DND-41 (cell line): ENCODE measurements at regions not wholly inside any gene's neighbourhood (a gene's known extent, or its start where the extent isn't known, plus 50 kb on each side); places are given as distances from the start of the nearest gene placed in this dataset.

Experiments used
- CTCF ChIP-seq: IDR thresholded peaks from 2 replicates; pipeline ENCODE4 v1.5.1; 2012; ENCODE audit warnings: borderline replicate concordance, low read length, moderate library complexity, mild to moderate bottlenecking; ENCODE audit not compliant: poor library complexity, severe bottlenecking; ENCODE audit errors: extremely low read depth
- EZH2 ChIP-seq: IDR thresholded peaks from 3 replicates; pipeline ENCODE4 v1.6.1; 2012; ENCODE audit warnings: borderline replicate concordance, low read depth, mild to moderate bottlenecking, moderate library complexity, low read length, inconsistent platforms; ENCODE audit not compliant: severe bottlenecking

GRCh38 chr13:112127564-112128330 lies 60.8 kb downstream of the SOX1 start:
- TF ChIP-seq CTCF (no peak), EZH2 (no peak)
